HG02885 (cell line): ENCODE measurements at regions not wholly inside any gene's neighbourhood (a gene's known extent, or its start where the extent isn't known, plus 50 kb on each side); places are given as distances from the start of the nearest gene placed in this dataset.

Source experiments
- ATAC-seq: cut with Tn5 transposase; IDR thresholded peaks from one replicate; pipeline ENCODE4 v1.9.1; 2021; ENCODE audit warnings: mild to moderate bottlenecking; ENCODE audit not compliant: unreplicated experiment, poor library complexity

DNA sequence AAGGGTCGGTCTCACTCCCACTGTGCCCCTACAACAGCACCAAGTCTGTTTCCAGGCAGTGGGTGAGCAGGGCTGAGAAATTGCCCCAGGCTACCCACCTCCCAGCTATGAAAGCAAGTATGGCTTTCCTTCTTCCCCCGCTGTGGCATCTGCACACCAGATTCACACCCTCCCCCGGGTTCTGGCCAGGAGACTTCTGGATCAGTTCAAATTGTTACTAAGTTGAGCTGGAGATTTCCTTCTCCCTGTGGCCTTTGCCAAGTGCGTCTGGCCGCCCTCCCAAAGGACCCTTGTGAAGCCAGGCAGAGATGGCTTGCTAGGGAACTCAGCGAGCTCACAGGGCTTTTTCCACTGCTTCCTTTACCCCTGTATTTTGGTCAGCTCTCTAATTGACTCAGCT, 555.4 kb downstream of the SH2D4B start:
- ATAC-seq, result no peak

DNA sequence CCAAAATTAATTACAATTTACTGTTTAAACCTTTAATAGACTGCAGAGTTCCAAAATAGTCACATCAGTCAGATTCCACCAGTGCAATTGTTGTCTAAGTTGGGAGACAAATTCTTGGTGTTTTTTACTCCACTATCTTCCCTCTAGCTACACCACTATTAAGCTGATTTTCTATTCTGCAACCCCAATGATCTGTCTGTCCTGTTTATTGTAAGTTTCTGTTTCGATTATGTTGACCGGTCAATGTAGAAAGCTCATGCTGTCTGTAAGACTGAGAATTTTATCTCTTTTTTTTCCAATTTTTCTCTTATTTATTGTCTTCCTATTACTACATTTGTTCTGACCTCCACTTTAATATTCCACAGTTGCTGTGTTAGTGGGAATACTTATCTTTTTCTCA, 557.5 kb downstream of the SH2D4B start:
- ATAC-seq, result no peak

DNA sequence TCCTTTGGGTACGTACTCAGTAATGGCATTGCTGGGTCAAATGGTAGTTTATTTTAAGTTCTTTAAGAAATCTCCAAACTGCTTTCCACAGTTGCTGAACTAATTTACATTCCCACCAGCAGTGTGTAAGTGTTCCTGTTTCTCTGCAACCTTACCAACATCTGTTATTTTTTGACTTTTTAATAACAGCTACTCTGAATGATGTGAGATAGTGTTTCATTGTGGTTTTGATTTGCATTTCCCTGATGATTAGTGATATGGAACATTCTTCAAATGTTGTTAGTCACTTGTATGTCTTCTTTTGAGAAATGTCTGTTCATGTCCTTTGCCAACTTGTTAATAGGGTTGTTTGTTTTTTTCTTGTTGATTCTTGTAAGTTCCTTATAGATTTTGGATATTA, 558.9 kb downstream of the SH2D4B start:
- ATAC-seq, result peak; percentile 56

DNA sequence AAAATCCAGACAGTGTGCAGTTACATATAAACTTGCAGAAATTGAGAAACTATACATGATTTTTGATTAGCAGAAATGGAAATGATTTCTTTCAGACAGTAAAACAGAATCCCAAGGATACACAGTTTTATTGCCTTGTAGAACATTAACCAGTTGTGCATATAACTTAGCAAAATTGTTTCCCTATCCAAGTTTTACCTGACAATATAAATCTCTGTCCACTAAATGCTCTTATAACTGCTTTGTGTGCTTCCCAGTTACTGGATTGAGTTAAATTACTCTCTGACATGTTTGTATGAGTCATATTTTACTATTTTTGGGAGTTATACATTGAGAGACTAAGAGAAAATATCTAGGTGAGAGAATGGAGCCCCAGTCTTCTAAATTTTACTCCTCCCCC, 563.4 kb downstream of the SH2D4B start:
- ATAC-seq, result no peak

DNA sequence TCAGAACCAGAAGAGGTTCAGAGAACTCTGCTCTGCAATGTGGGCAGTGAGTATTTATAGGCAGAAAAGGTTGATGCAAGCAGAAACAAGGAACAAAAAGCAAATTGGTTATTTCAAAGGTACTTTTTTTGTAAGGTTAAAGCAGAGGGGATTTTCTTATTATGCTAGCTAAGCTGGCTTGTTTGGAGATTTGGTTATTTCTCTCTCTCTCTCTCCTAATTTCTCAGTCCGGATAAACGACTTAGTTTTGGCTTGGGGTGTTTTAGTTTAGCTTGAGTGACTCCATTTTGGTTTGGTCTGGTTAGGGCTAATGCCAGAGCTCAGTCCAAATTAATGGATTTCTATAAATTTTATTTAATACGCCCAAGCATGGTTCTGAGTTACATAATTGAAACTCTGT, 566.8 kb downstream of the SH2D4B start:
- peak; percentile 32 for ATAC-seq

DNA sequence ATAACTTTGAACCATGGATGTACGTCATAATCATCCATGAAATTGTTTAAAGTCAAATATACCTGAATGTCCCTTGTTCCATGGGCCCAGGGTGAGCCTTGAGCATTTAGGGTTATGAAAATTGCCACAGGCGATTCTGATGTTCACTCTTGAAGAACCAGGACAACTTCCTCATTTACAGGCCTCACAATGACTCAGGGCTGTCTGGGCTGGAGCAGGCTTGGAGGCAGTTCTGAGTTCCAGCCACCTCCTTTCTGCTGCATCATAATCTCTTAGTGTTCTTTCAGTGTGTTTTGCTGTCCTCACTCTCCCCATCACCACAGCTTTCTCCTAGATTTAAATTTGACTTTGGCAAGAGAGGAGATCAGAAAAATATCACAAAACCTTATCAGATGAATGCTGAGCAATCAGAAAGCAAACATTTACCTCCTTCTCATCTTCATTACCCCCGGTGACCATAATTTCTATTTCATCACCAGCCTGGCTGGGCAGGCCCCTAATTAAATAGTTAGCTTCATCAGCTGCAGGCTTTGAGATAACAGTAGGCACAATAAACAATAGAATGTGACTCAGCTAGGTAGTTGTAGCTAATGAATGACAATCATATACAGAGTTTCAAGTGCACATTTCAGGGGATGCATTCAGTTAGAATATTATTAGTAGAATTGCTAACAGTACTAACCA, 571.0 kb downstream of the SH2D4B start:
- peak; percentile 92 for ATAC-seq

DNA sequence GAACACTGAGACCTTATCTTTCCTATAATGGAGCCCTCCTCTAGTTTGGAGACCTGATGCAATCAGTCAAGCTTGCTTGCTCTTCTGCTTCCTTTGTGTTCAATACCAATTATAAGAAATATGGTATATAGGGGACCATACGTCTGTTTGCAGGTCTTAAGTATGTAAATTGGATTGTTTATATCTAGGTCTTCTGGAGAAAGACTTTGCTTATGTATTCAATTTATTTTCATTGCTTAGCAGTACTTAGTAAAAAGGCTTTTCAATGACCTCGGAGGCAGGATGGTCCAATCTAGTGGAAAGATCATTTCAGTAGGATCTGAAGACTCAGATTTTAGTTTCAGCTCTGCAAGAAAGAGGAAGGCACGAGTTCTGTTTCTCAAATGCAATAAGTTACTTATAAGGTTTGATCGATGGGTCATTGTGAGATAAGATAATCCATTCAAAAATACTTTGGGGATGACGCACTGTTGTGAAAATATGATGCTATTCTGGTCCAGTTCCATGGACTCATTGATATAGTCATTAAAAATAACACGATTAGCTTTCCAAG, 571.6 kb downstream of the SH2D4B start:
- peak; percentile 2 for ATAC-seq

DNA sequence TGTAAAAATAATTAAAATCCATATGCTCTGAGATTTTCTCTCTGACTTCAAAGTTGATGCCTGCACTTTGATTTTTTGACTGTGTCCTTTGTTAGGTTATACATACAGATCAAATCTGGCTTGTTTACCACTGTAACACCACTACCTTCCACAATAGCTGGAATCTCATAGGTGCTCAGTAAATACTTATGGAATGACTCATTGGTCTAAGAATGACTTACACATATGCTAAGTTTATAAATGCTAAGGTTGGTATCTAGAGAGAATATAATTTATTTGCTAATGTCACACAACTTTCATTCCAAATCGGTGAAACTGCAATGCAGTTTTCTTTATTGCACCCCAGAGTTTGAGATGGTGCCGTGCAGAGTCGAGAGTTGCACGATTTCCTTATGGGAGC, 578.5 kb downstream of the SH2D4B start:
- no peak for ATAC-seq

DNA sequence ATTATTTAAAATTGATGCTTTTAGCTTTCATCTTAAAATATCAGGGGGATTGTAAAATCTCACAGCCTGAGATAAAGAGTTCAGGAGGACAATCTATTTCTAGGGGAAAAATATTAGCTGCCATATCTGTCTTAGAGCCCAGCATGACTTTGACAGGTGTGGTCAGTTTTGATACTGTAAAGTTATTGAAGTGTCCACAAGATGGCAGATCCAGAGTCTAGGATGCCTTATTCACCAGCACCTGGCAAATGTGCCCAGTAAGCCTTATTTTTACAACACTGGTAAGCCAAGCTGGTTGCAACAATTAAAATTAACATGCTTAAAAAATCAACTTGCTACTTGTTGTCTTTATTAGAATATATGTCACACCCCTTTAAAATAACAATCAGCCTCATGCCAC, 579.3 kb downstream of the SH2D4B start:
- ATAC-seq, result no peak

DNA sequence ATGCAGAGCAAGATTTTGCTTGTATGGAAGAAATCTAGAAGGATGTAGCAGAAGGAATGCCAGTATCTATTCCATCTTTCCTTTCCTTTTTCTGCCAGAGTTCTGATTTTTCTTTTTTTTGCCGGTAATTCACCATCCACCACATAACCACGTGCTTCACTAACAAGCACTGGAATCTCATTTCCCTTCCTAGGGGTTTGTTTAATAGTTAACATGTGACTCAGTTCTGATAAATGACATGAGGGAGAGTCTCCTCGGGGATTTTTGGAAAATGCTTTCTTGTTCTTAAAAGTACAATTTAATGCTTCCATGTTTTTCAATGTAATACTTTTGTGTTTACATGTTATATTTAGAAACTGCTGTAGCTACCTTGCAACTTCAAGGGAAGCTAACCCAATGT, 590.2 kb downstream of the SH2D4B start:
- no peak for ATAC-seq

DNA sequence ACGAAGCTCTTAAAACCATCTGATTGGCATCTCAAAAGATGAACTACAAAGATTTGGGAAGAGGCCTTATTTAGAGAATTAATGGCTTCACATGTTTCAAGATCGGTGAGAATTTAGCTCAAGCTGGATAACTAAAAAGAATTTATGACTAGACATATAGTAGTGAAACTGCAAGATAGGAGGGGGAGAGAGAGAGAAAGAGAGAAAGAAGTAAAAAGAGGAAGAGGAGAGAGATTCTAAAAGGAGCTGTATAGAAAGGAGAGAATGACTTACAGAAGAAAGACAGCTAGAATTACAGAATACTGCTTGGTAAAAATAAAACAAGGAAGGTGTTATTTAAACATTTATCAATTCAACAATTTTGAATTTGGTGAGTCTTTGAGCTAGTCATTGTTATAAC, 592.3 kb downstream of the SH2D4B start:
- ATAC-seq, result no peak

DNA sequence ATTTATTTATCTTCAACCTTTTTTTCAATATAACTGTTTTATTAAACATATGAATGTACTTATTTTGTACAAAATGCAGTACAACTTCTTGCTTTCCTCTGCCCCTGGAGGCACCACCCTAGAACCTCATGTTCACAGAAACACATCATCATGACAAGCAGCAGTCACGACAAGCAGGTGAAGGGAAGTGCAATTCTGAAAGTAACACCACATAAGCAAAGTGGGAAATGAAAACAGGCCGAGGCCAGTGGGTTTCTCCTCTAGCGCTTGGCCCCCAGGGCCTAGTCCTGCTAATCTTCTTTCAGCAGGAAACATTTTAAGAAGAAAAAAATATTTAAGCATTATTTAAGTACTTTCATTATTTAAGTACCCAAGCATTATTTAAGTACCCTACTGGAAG, 598.1 kb downstream of the SH2D4B start:
- ATAC-seq, result peak; percentile 97

DNA sequence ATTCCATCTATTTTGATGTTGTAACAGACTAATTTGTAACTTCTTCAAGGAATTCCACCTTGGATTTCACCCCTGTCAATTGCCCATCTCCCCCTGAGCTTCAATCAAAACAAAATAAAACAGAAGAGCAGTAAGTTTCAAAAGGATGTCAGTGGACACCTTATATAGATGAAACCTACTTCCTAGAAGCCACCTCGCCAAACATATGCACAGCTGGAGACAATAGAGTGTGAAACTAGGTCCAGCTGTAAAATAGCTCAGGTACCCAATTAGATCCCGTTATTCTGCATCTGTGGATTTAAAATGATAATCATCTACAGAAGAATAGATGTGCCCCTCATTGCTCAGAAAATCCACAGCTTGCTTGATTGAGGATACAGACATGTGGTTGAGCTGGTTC, 598.6 kb downstream of the SH2D4B start:
- peak; percentile 33 for ATAC-seq

DNA sequence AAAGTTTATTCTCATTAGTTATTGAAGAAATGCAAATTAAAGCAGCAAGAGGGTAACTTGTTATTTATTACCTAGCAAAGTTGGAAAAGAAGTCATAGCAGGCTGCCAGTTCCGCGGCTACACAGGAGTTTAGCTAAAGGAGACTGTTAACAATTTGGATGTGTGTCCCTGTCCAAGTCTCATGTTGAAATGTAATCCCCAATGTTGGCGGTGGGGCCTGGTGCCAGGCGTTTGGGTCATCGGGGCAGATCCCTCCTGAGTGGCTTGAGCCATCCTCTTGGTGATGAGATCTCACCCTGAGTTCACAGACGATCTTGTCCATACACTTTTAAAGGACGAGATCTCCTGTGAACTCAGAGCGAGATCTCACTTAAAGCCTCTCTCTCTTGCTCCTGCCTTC, 608.3 kb downstream of the SH2D4B start:
- ATAC-seq, result no peak

DNA sequence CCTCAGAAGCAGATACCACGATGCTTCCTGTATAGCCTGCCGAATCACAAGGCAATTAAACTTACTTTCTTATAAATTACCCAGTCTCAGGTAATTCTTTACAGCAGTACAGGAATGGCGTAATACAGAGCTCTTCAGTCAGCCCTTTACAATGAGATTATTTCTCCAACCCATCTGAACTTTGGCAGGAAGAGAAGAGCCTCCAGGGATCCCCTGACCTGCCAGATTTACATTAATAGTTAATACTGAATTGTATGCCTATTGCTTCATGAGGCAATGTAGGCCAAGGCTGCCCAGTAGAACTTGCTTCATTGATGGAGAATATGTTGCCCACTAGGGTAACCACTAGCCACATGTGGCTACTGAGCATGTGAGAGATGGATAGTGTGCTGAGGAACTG, 608.7 kb downstream of the SH2D4B start:
- no peak for ATAC-seq

DNA sequence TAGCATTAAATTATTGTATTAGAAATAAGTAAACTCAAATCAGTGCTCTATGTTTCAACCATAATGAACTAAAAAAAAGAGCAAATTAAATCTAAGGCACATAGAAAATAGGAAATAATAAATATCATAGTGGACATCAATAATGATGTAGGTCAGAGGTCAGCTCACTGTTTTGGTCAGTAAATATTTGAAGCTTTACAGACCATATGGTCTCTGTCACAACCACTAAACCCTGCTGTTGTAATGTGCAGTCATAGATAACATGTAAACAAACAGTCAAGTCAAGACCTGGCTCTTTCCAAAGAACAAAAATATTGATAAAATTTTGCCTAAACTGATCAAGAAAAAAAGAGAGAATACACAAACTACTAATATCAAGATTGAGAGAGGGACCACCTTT, 615.0 kb downstream of the SH2D4B start:
- no peak for ATAC-seq

DNA sequence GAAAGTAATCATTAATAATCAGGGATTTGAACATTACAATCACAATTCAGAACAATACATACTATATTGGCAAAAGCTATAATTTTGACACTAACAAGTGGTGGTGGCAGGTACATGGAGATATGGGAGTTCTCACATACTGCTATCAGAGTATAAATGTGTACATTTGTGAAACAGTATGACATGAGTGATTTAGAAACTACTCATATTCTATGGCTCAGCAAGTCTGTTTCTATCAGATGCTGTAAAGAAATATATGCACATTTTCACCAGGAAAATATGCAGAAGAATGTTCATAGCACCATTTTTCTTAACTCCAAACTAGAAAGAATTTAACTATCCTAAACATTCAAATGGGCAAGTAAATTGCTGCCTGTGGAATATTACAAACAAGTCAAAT, 620.0 kb downstream of the SH2D4B start:
- ATAC-seq, result peak; percentile 60

DNA sequence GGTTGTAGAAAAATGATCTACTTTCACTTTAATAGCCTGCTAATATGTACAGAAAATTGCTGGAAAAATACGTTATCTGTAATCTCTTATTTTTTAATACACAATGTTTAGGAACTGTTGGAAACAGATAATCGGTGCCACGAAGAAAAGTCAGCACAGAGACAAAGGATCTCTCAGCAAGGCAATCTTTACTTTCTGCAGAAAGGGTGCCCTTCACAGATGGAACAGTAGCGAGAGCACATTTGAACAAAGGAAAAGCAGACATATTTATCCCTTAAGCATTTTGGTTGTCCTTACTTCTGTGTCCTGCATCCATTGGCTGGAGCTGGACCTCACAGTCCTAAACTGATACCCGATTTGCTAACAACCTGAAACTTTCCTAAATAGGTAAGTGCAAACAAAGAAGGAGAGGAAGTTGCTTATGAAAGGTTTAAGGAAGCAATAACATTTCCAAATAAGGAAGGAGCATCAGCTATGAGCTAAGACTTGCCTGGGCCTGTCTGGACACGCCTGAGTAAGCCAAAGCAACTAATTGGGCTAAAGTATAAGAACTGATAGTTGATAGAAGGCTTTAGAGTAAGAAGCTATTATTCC, 640.0 kb downstream of the SH2D4B start:
- no peak for ATAC-seq

DNA sequence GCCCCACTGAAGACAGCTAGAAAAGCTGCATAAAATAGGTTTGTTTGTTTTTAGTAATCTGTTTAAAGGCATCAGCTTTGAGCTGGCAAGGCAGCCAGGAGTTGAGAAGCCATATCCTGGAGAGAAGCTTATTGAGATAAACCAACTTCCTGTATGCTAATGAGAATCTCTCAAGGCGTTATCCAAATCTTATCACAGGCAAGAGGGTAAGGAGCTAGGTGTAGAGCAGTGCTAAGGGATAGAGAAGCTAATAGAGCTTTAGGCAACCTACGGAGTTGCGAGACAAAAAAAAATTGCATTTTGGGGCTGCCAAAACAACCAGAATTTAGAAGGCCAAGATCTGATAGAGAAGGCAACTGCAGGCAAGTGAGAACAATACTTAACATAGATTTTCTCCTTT, 641.6 kb downstream of the SH2D4B start:
- ATAC-seq, result no peak

DNA sequence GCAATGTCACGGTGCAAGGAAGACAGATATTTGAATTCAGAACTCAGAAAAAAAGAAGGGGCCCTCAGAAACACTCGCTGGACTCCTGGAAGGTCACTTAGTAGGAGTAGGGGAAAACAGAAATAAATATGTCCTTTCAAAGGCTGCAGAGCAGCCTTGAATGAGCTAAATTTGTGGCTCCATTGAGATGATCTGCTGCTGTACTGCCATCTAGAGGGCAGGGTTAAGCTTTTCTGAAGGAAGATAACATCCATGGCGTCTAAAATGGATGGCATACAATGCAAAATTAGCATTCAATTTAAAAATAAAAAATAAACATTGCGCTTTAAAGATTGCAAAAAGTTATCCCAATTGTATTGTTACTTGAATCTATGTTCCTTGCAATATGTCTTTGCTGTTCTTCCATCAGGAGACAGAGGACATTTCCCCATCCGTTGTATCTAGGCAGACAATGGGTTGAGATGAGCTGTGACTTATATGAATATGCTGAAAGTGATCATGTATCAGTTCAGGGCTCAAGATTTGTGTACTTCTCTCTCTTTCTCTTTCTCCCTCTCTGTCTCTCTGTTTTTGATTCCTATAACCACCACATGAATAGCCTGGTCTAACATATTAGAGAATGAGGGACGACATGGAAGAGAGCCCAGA, 642.2 kb downstream of the SH2D4B start:
- peak; percentile 94 for ATAC-seq

DNA sequence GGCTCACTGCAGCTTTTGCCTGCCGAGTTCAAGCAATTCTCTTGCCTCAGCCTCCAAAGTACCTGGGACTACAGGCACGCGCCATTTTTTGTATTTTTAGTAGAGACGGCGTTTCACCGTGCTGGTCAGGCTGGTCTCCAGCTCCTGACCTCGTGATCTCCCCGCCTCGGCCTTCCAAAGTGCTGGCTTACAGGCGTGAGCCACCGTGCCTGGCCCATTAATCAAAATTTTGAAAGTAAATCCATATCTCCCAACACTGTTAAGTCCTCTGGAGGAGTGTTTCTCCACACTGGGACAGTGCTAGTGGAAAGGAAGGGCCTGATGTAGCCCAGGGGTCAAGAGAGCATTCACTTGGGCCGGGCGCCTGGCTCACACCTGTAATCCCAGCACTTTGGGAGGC, 644.6 kb downstream of the SH2D4B start:
- no peak for ATAC-seq
